Fibroblast of skin of right biceps (primary cell): ENCODE measurements at regions not wholly inside any gene's neighbourhood (a gene's known extent, or its start where the extent isn't known, plus 50 kb on each side); places are given as distances from the start of the nearest gene placed in this dataset.

Experiments
- DNase-seq: peaks from one replicate; pipeline ENCODE4 v3.0.0-alpha.2; 2013

DNA sequence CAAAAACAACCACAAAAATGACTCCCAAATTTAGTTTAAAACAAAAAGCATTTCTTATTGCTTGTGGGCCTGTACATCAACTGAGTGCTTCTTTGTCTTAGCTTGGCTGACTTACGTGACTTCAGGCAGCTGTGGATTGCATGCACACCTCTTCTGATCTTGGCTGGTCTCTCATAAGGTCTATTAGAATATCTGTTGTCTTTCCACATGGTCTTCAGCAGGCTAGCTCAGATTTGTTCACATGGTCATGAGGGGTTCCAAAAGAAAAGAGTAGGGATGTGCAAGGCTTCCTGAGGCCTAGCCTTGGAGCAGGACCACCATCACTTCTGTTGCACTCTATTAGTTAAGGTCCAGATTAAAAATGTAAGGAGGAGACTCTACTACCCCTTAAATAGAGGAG is 120.1 kb downstream of the LRRC70 start:
- no peak for DNase-seq

DNA sequence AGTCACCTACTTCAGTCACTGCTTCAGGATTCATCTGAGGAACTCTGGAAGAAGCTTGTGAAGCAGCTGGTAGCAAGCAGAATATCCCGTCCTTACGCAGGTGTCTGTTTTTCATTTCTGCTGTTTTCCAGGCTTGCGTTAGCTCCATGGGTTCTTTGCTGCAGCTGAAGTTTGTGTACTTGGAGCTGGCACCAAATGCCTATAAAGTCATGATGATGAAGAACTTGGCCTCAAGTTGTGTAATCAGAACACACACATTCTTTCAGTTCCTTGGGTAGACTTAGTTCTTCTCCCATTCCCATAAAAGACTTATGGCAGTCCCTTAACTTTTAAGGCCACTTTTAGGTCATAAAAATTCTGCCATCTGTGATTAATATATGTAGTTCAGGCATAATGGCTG is 116.7 kb downstream of the LRRC70 start:
- DNase-seq: no peak

DNA sequence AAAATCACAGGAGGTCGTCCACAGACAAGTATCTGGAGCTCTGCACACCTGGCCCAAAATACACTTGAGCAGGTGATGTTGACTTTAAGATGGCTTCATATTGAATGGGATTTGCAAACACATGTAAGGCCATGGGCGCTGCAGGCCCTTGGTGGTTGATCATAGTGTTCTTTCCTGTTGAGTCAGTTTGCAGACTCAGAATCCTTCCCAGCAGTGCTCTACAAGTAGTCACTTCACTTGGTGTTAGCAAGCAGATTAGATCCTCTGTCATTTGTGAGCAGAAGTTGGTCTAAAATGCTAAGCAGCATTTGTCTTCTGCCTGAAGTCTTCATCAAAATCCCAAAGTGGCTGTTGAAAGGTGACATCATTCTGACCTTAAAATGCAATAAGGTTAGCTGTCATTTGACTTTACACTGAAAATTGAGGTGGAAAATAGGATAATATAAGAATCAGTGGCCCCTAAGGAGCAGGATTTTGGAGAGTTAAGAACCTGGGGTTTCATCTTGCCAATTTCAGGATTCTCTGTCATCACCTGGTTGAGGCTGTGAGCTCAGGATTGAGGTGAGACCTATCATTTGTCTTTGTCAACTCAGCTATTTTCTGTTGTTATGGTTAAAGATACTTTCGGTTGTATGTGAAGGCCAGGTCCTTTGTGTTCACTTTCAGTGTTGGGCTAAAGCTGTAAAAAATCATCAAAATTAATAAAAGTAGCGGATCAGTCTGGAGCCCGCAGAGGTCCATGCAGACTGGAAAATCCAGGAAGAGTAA is 114.5 kb downstream of the LRRC70 start:
- no peak for DNase-seq

DNA sequence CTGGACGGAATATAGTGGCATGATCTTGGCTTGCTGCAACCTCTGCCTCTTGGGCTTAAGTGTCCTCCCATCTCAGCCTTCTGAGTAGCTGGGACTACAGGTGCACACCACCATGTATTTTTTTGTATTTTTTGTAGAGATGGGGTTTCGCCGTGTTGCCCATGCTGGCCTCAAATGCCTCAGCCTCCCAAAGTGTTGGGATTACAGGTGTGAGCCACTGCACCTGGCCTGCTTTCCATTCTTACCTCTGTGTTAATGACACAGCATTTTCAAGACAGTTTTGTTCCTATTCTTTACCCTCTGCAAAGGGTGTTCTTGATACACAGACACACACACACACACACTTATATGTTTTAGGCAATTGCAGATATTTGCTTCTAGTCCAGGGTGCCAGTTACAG is 113.3 kb downstream of the LRRC70 start:
- no peak for DNase-seq

DNA sequence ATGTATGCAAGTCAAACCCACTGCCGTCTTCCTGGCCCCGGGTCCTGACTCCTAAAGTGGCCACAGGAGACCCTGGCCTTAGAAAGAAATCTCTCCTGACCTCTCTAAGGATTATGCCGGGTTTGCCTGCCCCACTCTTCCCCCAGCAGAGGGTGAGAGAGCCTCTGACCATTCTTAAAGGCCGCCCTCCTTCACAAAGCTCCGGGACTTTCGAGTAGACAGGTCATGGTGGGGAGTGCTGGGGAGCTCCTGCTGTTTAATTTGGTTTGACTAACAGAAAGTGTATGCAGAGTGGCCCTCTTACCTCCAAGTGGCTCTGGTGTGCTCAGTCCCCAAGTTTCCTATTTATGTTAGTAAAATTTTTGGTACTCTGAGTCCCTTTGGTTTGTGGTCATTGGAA is 111.8 kb downstream of the LRRC70 start:
- DNase-seq: no peak

DNA sequence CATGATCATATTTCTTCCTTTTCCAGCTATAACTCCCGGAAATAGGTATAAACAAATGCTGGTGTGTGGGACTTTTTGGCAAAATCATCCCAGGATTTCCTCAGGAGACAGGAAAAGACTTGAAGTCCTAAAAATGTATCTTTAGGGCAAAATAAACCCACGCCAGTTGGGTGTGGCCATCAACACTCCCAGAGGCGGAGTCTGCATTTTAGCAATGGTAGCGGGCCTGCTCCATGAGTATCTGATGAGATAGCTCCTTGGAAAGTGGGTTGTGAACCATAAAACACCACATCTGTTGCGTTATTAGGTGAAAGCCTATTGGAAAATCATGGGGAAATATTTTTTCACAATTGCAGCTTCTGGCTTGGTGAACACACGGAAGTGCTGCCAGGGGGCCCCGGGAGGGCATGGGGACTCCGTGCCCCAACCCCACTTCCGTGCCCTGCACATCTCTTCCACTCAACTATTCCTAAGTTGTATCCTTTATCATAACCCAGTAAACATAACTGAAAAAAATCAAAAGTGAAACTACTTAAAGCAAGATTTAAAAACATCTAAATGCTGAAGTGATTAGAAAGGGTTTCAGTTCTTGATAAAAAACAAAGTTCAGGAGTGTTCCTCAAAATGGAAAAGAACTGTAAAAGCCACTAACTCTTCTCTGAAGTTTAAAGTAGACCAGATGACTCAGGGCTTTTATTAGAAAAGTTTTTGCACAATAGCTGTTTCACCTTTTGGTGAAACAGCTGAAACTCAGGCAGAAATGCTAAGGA is 111.2 kb downstream of the LRRC70 start:
- no peak for DNase-seq

DNA sequence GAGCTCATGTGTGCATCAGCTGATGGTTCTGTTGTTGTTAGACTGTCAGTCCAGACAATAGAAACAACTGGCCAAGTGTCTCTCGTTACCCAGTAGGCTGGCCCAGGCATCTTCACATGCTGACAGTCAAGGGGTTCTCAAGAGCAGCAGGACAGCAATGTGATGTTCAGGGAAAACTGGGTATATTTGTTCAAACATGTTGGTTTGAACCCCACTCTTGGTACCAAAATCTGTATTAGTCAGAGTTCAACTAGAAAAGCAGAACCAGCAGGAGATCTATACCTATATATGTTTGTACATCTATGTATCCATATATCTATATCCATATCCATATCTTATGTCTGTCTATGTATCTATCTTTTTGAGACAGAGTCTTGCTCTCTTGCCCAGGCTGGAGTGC is 108.1 kb downstream of the LRRC70 start:
- no peak for DNase-seq

DNA sequence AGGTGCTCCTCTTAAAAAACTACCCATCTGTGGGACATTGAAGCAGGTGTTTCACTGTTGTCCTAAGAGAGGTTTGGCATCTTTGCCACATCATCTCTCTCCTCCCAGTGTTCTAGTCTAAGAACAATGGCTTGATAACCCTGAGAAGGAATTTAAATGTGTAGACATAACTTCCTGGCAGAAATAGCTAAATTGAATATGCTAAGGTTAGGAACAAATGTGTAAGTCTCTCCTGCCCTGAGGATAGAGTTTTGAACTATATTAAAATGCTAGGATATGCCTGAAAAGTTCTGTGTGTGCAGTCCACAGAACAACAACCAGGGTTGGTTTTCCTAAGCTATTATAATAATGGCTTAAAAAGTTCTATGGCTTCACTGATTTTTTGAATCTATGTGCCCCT is 106.6 kb downstream of the LRRC70 start:
- no peak for DNase-seq

DNA sequence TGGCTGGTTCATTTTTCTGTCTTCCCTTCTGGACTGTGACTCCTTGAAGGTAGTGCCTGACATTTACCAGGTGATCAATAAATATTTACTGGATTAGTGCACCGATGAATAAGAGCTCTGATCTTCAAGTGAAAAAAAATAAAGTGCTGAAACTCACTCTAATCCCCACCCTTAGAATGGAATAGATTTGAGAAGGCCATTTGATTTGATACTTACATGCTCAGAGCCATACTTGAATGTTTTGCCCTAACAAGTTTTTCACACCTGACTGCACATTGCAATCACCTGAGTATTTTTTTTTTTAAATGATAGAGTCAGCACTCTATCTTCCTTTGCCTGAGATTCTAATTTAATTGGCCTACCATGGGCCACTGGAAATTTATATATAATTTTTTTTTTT is 105.7 kb downstream of the LRRC70 start:
- no peak for DNase-seq

DNA sequence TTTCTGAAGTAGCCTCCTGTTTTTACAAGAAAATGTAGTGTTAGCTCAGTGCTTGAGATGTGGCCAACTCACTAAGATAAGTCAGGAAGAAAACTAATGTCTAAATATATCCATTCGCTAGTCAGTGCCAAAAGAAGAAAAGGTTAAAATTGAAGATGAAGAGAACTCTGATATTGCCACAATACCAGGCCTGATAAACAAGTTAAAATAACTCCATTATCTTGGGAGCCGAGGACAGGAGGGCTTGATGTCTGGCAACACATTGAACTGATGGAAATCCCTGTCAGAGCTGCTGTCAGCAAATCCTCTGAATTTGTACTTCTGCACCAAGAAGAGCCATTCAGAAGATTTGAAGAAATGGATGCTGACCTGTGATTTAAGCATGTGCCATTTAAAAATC is 103.4 kb downstream of the LRRC70 start:
- DNase-seq: no peak

DNA sequence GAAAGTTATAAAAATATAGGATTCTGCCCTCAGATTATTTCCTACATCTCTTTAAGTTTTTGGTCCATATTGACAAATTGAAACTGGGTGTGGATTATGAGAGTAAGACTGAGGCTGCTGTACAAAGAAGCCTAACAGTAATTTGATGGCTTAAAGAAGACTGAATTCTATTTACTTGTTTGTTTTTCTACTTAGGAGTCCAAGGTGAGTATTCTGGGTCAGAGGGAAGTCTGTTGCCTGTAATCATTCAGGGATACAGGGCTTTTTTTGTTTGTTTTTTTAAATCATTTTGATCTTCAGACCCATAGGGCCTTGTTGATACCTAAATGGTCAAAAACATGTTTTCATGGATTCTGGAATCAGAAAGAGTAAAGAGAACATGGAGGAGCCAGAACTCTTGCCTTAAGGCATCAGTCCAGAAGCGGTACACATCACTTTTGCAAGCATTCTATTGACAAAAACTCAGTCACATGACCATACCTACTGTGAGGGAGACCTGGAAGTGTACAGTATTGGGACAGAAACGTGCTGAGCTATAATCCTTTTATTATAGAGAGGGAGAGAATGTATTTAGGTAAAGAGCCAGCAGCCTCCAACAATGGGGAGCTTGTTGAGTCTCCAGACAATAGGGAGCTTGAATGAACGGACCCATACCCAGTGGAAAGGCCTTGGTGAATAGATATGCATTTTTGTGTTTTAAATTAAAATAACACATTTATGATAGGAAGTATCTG is 102.7 kb downstream of the LRRC70 start:
- DNase-seq: no peak

DNA sequence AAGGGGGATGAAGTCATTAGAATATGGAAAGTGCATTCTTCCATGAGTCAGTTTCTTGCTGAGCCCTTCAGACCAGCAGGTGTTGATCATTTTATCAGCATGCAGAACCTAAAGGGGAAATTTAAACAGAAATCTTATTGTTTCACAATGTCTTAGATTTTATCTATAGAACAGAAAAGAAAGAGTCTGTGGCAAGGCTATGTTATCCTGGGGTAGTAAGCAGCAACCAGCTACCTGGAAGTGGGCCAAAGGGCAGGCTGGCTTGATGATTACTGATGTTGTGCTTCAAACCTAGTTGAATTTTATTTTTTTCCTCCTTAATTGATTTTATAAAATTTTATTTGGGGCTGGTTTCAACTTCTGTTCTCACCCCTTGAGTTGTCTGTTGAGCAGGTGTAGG is 101.5 kb downstream of the LRRC70 start:
- DNase-seq: no peak
